HEK293 (cell line): ENCODE measurements at regions not wholly inside any gene's neighbourhood (a gene's known extent, or its start where the extent isn't known, plus 50 kb on each side); places are given as distances from the start of the nearest gene placed in this dataset.

Experiments used
- GLI4 ChIP-seq: fragments of 450-650 bp; formaldehyde crosslinking; IDR thresholded peaks from 2 replicates; pipeline ENCODE4 v1.5.1; 2016; ENCODE audit warnings: missing biosample characterization, missing genetic modification characterization
- HOXA7 ChIP-seq: sonication (generic); formaldehyde crosslinking; IDR thresholded peaks from 2 replicates; pipeline ENCODE4 v1.8.1; 2022; ENCODE audit warnings: missing genetic modification reagents, borderline replicate concordance
- SCRT2 ChIP-seq: fragments of 450-650 bp; formaldehyde crosslinking; IDR thresholded peaks from 2 replicates; pipeline ENCODE4 v1.5.1; 2016; ENCODE audit warnings: missing biosample characterization, missing genetic modification characterization
- ZBTB8A ChIP-seq: fragments of 450-650 bp; formaldehyde crosslinking; IDR thresholded peaks from 2 replicates; pipeline ENCODE4 v1.5.1; 2016; ENCODE audit warnings: missing biosample characterization, missing genetic modification characterization
- ZFHX2 ChIP-seq: fragments of 450-650 bp; formaldehyde crosslinking; conservative IDR thresholded peaks from 2 replicates; pipeline ENCODE4 v1.5.1; 2016; ENCODE audit warnings: missing biosample characterization, missing genetic modification characterization
- ZNF2 ChIP-seq: fragments of 450-650 bp; formaldehyde crosslinking; IDR thresholded peaks from 2 replicates; pipeline ENCODE4 v1.5.1; 2016; ENCODE audit warnings: missing biosample characterization, missing genetic modification characterization
- ZNF394 ChIP-seq: fragments of 450-650 bp; formaldehyde crosslinking; IDR thresholded peaks from 2 replicates; pipeline ENCODE4 v1.5.1; 2016; ENCODE audit warnings: missing biosample characterization, missing genetic modification characterization, mild to moderate bottlenecking, moderate library complexity, borderline replicate concordance
- ZNF48 ChIP-seq: fragments of 450-650 bp; formaldehyde crosslinking; IDR thresholded peaks from 2 replicates; pipeline ENCODE4 v1.5.1; 2016; ENCODE audit warnings: missing biosample characterization, missing genetic modification characterization
- ZNF610 ChIP-seq: fragments of 450-650 bp; formaldehyde crosslinking; IDR thresholded peaks from 2 replicates; pipeline ENCODE4 v1.5.1; 2016; ENCODE audit warnings: missing biosample characterization, missing genetic modification characterization, borderline replicate concordance
- TF ChIP-seq, protein P1 (sequence below): fragments of 450-650 bp; formaldehyde crosslinking; IDR thresholded peaks from 2 replicates; pipeline ENCODE4 v1.5.1; 2016; ENCODE audit warnings: missing biosample characterization, missing genetic modification characterization
- TF ChIP-seq, protein P2 (sequence below): IDR thresholded peaks from 2 replicates; pipeline ENCODE4 v1.6.1; 2011; ENCODE audit warnings: mild to moderate bottlenecking, low read depth, low read length, borderline replicate concordance
- TF ChIP-seq, protein P3 (sequence below): fragments of 450-650 bp; formaldehyde crosslinking; IDR thresholded peaks from 2 replicates; pipeline ENCODE4 v1.5.1; 2016; ENCODE audit warnings: missing biosample characterization, missing genetic modification characterization
- TF ChIP-seq, protein P4 (sequence below): sonication (generic); formaldehyde crosslinking; IDR thresholded peaks from 2 replicates; pipeline ENCODE4 v1.8.1; 2022; ENCODE audit warnings: mild to moderate bottlenecking, moderate library complexity, missing genetic modification reagents
- TF ChIP-seq, protein P5 (sequence below): fragments of 450-650 bp; IDR thresholded peaks from 2 replicates; pipeline ENCODE4 v1.5.1; 2018; ENCODE audit warnings: missing biosample characterization, missing genetic modification characterization

DNA sequence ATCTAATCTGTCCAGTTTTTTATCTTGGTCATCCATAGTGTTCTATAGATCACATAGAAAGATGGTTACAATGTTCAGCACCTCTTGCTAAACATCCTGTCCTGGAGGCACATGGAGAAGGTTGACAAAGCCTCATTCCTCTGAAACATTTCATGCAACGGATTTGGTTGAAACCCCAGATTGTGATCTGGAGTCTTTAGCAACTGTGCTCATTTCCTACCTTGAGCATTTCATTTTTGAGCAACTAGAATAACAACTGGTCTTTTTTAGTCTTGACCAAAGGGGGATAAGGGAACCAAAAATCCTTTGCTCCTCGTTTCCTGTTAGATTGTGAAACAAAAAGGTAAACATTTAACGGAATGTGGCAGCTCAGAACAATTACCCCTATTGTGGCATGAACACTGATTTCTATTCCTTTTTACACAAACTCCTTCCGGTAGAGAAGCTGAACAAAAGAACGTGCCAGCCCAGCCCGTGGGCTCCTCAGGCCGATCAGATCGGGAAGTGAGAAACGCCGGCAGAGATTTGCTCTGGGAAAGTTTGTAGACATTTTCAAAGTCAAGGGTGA lies 94.7 kb upstream of the ERRFI1 start:
- TF ChIP-seq, protein P1, sequence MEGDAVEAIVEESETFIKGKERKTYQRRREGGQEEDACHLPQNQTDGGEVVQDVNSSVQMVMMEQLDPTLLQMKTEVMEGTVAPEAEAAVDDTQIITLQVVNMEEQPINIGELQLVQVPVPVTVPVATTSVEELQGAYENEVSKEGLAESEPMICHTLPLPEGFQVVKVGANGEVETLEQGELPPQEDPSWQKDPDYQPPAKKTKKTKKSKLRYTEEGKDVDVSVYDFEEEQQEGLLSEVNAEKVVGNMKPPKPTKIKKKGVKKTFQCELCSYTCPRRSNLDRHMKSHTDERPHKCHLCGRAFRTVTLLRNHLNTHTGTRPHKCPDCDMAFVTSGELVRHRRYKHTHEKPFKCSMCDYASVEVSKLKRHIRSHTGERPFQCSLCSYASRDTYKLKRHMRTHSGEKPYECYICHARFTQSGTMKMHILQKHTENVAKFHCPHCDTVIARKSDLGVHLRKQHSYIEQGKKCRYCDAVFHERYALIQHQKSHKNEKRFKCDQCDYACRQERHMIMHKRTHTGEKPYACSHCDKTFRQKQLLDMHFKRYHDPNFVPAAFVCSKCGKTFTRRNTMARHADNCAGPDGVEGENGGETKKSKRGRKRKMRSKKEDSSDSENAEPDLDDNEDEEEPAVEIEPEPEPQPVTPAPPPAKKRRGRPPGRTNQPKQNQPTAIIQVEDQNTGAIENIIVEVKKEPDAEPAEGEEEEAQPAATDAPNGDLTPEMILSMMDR (tag by site-specific recombination): no peak
- TF ChIP-seq, protein P2, sequence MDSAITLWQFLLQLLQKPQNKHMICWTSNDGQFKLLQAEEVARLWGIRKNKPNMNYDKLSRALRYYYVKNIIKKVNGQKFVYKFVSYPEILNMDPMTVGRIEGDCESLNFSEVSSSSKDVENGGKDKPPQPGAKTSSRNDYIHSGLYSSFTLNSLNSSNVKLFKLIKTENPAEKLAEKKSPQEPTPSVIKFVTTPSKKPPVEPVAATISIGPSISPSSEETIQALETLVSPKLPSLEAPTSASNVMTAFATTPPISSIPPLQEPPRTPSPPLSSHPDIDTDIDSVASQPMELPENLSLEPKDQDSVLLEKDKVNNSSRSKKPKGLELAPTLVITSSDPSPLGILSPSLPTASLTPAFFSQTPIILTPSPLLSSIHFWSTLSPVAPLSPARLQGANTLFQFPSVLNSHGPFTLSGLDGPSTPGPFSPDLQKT: no peak
- TF ChIP-seq ZNF2 (tag by site-specific recombination) (no peak), ZFHX2 (tag by site-specific recombination) (no peak), SCRT2 (tag by site-specific recombination) (no peak), ZNF394 (tag by site-specific recombination) (no peak), HOXA7 (no peak), GLI4 (tag by site-specific recombination) (no peak), ZNF610 (tag by site-specific recombination) (no peak), ZBTB8A (tag by site-specific recombination) (no peak), ZNF48 (no peak)
- TF ChIP-seq, protein P3, sequence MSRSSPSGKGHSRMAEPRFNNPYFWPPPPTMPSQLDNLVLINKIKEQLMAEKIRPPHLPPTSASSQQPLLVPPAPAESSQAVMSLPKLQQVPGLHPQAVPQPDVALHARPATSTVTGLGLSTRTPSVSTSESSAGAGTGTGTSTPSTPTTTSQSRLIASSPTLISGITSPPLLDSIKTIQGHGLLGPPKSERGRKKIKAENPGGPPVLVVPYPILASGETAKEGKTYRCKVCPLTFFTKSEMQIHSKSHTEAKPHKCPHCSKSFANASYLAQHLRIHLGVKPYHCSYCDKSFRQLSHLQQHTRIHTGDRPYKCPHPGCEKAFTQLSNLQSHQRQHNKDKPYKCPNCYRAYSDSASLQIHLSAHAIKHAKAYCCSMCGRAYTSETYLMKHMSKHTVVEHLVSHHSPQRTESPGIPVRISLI (tag by site-specific recombination): no peak
- TF ChIP-seq, protein P4, sequence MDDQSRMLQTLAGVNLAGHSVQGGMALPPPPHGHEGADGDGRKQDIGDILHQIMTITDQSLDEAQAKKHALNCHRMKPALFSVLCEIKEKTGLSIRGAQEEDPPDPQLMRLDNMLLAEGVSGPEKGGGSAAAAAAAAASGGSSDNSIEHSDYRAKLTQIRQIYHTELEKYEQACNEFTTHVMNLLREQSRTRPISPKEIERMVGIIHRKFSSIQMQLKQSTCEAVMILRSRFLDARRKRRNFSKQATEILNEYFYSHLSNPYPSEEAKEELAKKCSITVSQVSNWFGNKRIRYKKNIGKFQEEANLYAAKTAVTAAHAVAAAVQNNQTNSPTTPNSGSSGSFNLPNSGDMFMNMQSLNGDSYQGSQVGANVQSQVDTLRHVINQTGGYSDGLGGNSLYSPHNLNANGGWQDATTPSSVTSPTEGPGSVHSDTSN (CRISPR knock-in tag): no peak
- TF ChIP-seq, protein P5, sequence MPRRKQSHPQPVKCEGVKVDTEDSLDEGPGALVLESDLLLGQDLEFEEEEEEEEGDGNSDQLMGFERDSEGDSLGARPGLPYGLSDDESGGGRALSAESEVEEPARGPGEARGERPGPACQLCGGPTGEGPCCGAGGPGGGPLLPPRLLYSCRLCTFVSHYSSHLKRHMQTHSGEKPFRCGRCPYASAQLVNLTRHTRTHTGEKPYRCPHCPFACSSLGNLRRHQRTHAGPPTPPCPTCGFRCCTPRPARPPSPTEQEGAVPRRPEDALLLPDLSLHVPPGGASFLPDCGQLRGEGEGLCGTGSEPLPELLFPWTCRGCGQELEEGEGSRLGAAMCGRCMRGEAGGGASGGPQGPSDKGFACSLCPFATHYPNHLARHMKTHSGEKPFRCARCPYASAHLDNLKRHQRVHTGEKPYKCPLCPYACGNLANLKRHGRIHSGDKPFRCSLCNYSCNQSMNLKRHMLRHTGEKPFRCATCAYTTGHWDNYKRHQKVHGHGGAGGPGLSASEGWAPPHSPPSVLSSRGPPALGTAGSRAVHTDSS (tag by site-specific recombination): no peak
